Mesothelial cell of epicardium (in vitro differentiated cells): ENCODE measurements at regions not wholly inside any gene's neighbourhood (a gene's known extent, or its start where the extent isn't known, plus 50 kb on each side); places are given as distances from the start of the nearest gene placed in this dataset.
"Not testable (repeated sequence)": the region's sequence is repeated elsewhere in the genome, so short reads cannot be mapped to it uniquely, and the experiment has no call there.

Source experiments
- DNase-seq, 2 experiments: peaks; one replicate each; pipeline ENCODE4 v3.0.0; 2021; ENCODE audit warnings: low spot score in 2 of 2; ENCODE audit not compliant: unreplicated experiment in 2 of 2
- H3K27ac Mint-ChIP-seq: 2 replicates; pipeline ENCODE4 v1.8.0; 2021; ENCODE audit warnings: mixed read lengths
- H3K27me3 Mint-ChIP-seq: 2 replicates; pipeline ENCODE4 v1.8.0; 2021; ENCODE audit warnings: low read depth, mixed read lengths
- H3K36me3 Mint-ChIP-seq: 2 replicates; pipeline ENCODE4 v1.8.0; 2021; ENCODE audit warnings: mixed read lengths
- H3K4me1 Mint-ChIP-seq: 2 replicates; pipeline ENCODE4 v1.8.0; 2021; ENCODE audit warnings: mixed read lengths
- H3K4me3 Mint-ChIP-seq: 2 replicates; pipeline ENCODE4 v1.8.0; 2021; ENCODE audit warnings: mild to moderate bottlenecking, moderate library complexity, mixed read lengths
- H3K9me3 Mint-ChIP-seq: 2 replicates; pipeline ENCODE4 v1.8.0; 2021; ENCODE audit warnings: mixed read lengths
- TF ChIP-seq, protein P1 (sequence below): fragments of 200-600 bp; sonication (generic); IDR thresholded peaks from one replicate; pipeline ENCODE4 v1.5.0; 2021; ENCODE audit warnings: antibody characterized with exemption; ENCODE audit not compliant: unreplicated experiment

DNA sequence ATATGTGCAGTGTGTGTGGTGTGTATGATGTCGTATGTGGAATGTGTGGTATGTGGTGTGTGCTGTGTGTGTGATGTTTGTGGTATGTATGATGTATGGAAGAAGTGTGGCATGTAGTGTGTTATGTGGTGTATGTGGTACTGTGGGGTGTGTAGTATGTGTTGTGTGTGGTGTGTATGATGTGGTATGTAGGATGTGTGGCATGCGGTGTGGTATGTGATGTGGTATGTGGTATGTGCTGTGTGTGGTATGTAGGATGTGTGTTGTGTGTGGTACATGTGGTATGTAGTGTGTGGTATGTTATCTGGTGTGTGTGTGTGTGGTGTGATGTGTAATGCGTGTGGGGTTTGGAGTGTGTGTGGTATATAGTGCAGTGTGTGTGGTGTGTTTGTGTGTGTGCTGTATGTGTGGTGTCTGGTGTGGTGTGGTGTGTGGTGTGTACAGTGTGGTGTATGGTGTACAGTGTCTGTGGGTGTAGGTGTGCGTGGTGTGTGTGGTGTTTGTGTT lies 129.6 kb downstream of the ATP6V0E2 start:
- Mint-ChIP-seq H3K27me3 (peaks cover 8% of the 10 kb centered on the region), H3K4me3 (no peak overlapping the region), H3K27ac (no peak overlapping the region), H3K36me3 (no peaks in the 10 kb centered on the region), H3K9me3 (no peaks in the 10 kb centered on the region), H3K4me1 (no peaks in the 10 kb centered on the region)
- TF ChIP-seq, protein P1, sequence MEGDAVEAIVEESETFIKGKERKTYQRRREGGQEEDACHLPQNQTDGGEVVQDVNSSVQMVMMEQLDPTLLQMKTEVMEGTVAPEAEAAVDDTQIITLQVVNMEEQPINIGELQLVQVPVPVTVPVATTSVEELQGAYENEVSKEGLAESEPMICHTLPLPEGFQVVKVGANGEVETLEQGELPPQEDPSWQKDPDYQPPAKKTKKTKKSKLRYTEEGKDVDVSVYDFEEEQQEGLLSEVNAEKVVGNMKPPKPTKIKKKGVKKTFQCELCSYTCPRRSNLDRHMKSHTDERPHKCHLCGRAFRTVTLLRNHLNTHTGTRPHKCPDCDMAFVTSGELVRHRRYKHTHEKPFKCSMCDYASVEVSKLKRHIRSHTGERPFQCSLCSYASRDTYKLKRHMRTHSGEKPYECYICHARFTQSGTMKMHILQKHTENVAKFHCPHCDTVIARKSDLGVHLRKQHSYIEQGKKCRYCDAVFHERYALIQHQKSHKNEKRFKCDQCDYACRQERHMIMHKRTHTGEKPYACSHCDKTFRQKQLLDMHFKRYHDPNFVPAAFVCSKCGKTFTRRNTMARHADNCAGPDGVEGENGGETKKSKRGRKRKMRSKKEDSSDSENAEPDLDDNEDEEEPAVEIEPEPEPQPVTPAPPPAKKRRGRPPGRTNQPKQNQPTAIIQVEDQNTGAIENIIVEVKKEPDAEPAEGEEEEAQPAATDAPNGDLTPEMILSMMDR = no peak
- no peak for DNase-seq

- not testable (repeated sequence) for H3K36me3 Mint-ChIP-seq, H3K27ac Mint-ChIP-seq, H3K4me1 Mint-ChIP-seq, H3K27me3 Mint-ChIP-seq, H3K9me3 Mint-ChIP-seq, H3K4me3 Mint-ChIP-seq, DNase-seq
Observed at GRCh38 chr7:150003973-150004372, 130.2 kb downstream of the ATP6V0E2 start.

DNA sequence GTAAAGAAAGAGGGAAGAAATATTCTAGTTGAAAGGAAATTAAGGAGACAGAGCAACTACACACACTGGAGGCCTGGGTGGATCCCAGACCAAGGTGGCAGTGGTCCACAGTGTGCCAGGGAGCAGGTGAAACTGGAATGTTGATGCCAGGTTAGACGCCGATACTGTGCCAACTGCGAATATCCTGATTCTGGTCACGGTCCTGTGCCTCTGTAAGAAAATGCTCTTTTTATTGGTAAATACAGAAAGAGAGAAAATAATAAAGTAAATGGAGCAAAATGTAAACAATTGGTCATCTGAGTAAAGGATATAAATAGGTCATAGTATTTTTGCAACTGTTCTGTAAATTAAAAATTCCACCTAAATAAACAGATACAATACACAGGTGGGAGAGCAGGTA lies 131.1 kb downstream of the ATP6V0E2 start:
- not testable (repeated sequence) for H3K27ac Mint-ChIP-seq, H3K9me3 Mint-ChIP-seq

DNA sequence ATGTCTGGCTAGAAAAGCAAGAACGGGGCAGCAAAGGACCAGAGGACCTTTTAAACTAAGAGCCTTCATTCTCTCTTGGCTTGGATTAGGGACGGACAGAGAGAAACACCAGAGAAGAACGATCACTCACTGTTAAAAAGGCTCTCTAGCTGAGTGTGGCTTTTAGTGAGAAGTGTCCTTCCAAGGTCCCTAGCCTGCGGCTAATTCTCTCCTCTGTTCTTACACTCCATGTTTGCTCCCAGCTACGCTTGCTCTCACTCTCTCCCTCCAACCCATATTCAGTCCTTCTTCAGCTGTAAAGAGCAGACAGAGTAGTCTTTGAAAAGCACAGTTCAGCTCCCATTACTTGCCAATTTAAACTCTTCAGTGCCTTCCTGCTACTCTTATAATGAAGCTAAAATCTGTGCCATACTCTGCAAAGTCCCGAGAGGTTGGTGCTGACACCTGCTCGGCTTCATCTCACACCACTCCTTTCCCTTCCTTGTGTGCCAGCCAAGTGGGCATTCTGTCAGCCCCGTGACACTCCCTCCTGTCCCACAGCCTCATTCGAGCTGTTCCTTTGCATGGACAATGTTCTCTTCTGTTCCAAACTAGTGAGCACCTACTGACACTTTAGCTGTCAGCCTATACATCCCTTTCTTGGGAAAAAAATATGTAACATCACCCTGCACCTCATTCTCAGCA lies 136.0 kb downstream of the ATP6V0E2 start:
- H3K27me3 Mint-ChIP-seq = peaks cover 24% of the 10 kb centered on the region
- H3K9me3 Mint-ChIP-seq, DNase-seq, H3K27ac Mint-ChIP-seq, H3K4me1 Mint-ChIP-seq, H3K4me3 Mint-ChIP-seq, H3K36me3 Mint-ChIP-seq: not testable (repeated sequence)

More for the DNA sequence above, 131.1 kb downstream of the ATP6V0E2 start:
- not testable (repeated sequence) for H3K4me3 Mint-ChIP-seq, H3K36me3 Mint-ChIP-seq, H3K4me1 Mint-ChIP-seq, DNase-seq
- H3K27me3 Mint-ChIP-seq = peaks cover 16% of the 10 kb centered on the region

GRCh38 chr7:150016651-150017189 lies 143.0 kb downstream of the ATP6V0E2 start:
- peaks cover 27% of the 10 kb centered on the region for H3K27me3 Mint-ChIP-seq
- H3K4me3 Mint-ChIP-seq, H3K4me1 Mint-ChIP-seq, H3K9me3 Mint-ChIP-seq, H3K36me3 Mint-ChIP-seq, DNase-seq, H3K27ac Mint-ChIP-seq: not testable (repeated sequence)

GRCh38 chr7:150020210-150020609 lies 146.4 kb downstream of the ATP6V0E2 start:
- not testable (repeated sequence) for H3K36me3 Mint-ChIP-seq, H3K9me3 Mint-ChIP-seq, H3K27ac Mint-ChIP-seq, H3K4me1 Mint-ChIP-seq, H3K4me3 Mint-ChIP-seq, DNase-seq
- peaks cover 40% of the 10 kb centered on the region for H3K27me3 Mint-ChIP-seq

- not testable (repeated sequence) for H3K36me3 Mint-ChIP-seq, DNase-seq, H3K27ac Mint-ChIP-seq, H3K9me3 Mint-ChIP-seq, H3K4me1 Mint-ChIP-seq, H3K4me3 Mint-ChIP-seq
- peaks cover 26% of the 10 kb centered on the region for H3K27me3 Mint-ChIP-seq
Observed at GRCh38 chr7:150024550-150025490, 151.1 kb downstream of the ATP6V0E2 start.

DNA sequence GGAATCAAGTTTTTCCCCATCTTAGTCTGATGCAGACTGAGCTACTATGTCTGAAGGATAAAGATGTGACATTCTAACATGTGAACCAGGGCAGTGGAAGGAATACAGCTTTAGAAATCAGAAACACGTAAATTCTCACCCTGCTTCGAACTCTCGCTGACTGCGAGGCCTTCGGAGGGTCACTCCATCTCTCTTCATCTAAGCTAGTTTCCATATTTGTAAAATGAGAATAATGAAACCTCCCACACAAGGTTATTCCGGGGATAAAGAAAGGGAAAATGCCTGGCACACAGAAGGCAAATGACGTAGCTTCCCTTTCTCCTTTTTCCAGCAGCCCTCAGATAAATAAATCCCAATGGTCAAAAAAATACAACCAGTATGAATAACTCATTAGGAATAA lies 152.0 kb downstream of the ATP6V0E2 start:
- peaks cover 26% of the 10 kb centered on the region for H3K27me3 Mint-ChIP-seq
- not testable (repeated sequence) for H3K4me3 Mint-ChIP-seq, H3K36me3 Mint-ChIP-seq, H3K27ac Mint-ChIP-seq, H3K9me3 Mint-ChIP-seq, DNase-seq, H3K4me1 Mint-ChIP-seq

DNA sequence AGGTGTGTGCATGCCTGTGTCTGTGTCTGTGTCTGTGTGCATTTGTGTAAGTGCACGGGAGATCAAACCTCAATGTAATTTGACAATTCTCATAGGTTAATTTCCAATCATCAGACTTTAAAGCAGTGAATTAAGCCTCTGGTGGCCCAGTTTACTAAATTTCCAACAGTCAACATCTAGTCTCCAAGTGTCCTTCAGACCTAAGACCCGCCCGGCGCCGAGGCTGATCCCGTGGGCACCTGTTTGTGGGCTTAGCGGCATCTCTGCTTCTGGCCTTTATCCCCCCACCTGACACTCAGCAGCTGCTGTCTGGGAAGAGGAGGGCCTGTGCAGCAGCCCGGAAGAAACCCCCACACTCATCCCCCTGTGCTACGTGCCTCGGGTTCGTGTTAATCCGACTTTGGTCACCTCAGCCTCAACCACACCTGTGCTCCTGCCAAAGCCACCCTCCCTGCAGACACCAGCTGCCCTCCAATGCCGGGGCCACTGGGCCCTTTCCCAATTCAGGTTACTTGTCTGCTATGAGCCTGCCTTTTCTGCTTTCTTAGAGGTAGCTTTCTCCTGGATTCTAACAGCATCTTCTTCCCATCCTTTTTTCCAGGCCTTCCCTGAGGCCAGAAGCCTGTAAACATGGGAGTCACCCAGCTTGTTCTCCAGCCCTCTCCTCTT lies 154.7 kb downstream of the ATP6V0E2 start:
- not testable (repeated sequence) for H3K9me3 Mint-ChIP-seq, H3K4me3 Mint-ChIP-seq

DNA sequence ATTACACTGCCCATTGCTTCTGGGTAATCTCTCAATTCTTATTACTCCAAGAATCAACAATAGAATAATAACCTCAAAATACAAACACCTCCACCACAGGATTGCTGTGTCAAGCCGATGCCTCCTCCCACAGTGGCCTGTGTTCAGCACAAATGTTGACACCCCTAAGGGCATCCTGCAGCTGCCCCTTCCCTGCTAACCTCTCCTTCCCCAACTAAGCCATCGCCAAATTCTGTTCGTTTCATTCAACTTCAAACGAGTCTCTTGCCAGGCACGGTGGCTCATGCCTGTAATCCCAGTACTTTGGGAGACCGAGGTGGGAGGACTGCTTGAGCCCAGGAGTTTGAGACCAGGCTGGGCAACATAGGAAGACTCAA lies 155.2 kb downstream of the ATP6V0E2 start:
- H3K4me3 Mint-ChIP-seq = not testable (repeated sequence)

More for the DNA sequence above, 154.7 kb downstream of the ATP6V0E2 start:
- not testable (repeated sequence) for H3K36me3 Mint-ChIP-seq, H3K27ac Mint-ChIP-seq, DNase-seq, H3K4me1 Mint-ChIP-seq
- peaks cover 20% of the 10 kb centered on the region for H3K27me3 Mint-ChIP-seq

DNA sequence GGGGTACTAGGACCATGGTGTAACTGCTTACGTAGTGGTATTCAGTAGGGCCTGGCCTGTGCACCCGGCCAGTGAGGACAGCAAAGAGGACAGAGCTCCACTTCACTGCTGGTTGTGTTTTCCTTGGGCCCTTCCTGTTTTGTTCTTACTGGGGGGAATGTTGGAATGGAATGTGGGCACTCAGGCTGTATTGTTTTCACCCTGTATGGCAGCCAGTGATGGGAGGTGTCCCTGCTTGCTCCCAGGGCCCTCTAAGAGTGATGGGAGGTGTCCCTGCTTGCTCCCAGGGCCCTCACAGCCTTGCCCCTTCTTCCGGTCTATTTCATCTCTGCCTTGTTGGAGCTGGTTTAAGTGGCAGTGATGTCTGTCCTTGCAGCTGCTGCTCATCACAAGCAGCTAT lies 158.0 kb downstream of the ATP6V0E2 start:
- not testable (repeated sequence) for H3K27ac Mint-ChIP-seq, H3K36me3 Mint-ChIP-seq, DNase-seq, H3K4me3 Mint-ChIP-seq, H3K27me3 Mint-ChIP-seq, H3K4me1 Mint-ChIP-seq, H3K9me3 Mint-ChIP-seq

More for the DNA sequence above, 155.2 kb downstream of the ATP6V0E2 start:
- H3K27me3 Mint-ChIP-seq = peaks cover 15% of the 10 kb centered on the region
- DNase-seq, H3K27ac Mint-ChIP-seq, H3K9me3 Mint-ChIP-seq, H3K36me3 Mint-ChIP-seq, H3K4me1 Mint-ChIP-seq: not testable (repeated sequence)

GRCh38 chr7:150033711-150034110 lies 159.9 kb downstream of the ATP6V0E2 start:
- DNase-seq, H3K4me3 Mint-ChIP-seq, H3K4me1 Mint-ChIP-seq, H3K36me3 Mint-ChIP-seq, H3K27me3 Mint-ChIP-seq, H3K27ac Mint-ChIP-seq, H3K9me3 Mint-ChIP-seq: not testable (repeated sequence)
